MM.1S (cell line): ENCODE measurements at regions not wholly inside any gene's neighbourhood (a gene's known extent, or its start where the extent isn't known, plus 50 kb on each side); places are given as distances from the start of the nearest gene placed in this dataset.

Experiments used
- DNase-seq: peaks from one replicate; pipeline ENCODE4 v3.0.0-alpha.2; 2015
- H2AFZ ChIP-seq: fragments of 300-600 bp; sonication (generic); 2 replicates; pipeline ENCODE4 v1.6.0; 2016; ENCODE audit warnings: antibody characterized with exemption, low read length
- H3F3A ChIP-seq: fragments of 300-600 bp; sonication (generic); 2 replicates; pipeline ENCODE4 v1.6.1; 2016; ENCODE audit warnings: mild to moderate bottlenecking, antibody characterized with exemption, low read length, moderate library complexity, mixed read lengths; ENCODE audit not compliant: insufficient read depth
- H3K27ac ChIP-seq: fragments of 300-600 bp; sonication (generic); 2 replicates; pipeline ENCODE4 v1.5.1; 2016; ENCODE audit warnings: mild to moderate bottlenecking, low read length
- H3K27me3 ChIP-seq: fragments of 300-600 bp; sonication (generic); replicated peaks from 2 replicates; pipeline ENCODE4 v1.6.0; 2016; ENCODE audit warnings: low read length; ENCODE audit not compliant: insufficient read depth
- H3K36me3 ChIP-seq: fragments of 300-600 bp; sonication (generic); replicated peaks from 2 replicates; pipeline ENCODE4 v1.6.1; 2016; ENCODE audit warnings: mild to moderate bottlenecking, low read length, mixed read lengths; ENCODE audit not compliant: insufficient read depth
- H3K4me1 ChIP-seq: fragments of 300-600 bp; sonication (generic); 2 replicates; pipeline ENCODE4 v1.6.1; 2016; ENCODE audit warnings: low read length, mixed read lengths
- H3K4me2 ChIP-seq: fragments of 300-600 bp; sonication (generic); 2 replicates; pipeline ENCODE4 v1.6.0; 2016; ENCODE audit warnings: low read depth, low read length
- H3K4me3 ChIP-seq: fragments of 300-600 bp; sonication (generic); 2 replicates; pipeline ENCODE4 v1.5.1; 2016; ENCODE audit warnings: low read length, mixed read lengths
- H3K79me2 ChIP-seq: fragments of 300-600 bp; sonication (generic); 2 replicates; pipeline ENCODE4 v1.6.1; 2016; ENCODE audit warnings: mixed run types, low read length, mixed read lengths
- H3K9ac ChIP-seq: fragments of 300-600 bp; sonication (generic); 2 replicates; pipeline ENCODE4 v1.6.1; 2016; ENCODE audit warnings: low read length, mixed read lengths
- H3K9me2 ChIP-seq: fragments of 300-600 bp; sonication (generic); replicated peaks from 2 replicates; pipeline ENCODE4 v1.6.1; 2016; ENCODE audit warnings: mild to moderate bottlenecking, low read length, mixed read lengths; ENCODE audit not compliant: insufficient read depth
- H3K9me3 ChIP-seq: fragments of 300-600 bp; sonication (generic); replicated peaks from 2 replicates; pipeline ENCODE4 v1.6.1; 2016; ENCODE audit warnings: mild to moderate bottlenecking, low read length, mixed read lengths; ENCODE audit not compliant: insufficient read depth
- H4K20me1 ChIP-seq: fragments of 300-600 bp; sonication (generic); 2 replicates; pipeline ENCODE4 v1.6.1; 2016; ENCODE audit warnings: mild to moderate bottlenecking, low read length, moderate library complexity, mixed read lengths; ENCODE audit not compliant: insufficient read depth
- CTCF ChIP-seq: fragments of 300-600 bp; sonication (generic); IDR thresholded peaks from 2 replicates; pipeline ENCODE4 v1.5.1; 2016; ENCODE audit warnings: antibody characterized with exemption, low read length, mixed read lengths
- EZH2 ChIP-seq: fragments of 300-600 bp; sonication (generic); optimal IDR thresholded peaks from 2 replicates; pipeline ENCODE3; 2017; ENCODE audit warnings: low read depth, mild to moderate bottlenecking, antibody characterized with exemption, low read length, mixed read lengths
- EZH2phosphoT487 ChIP-seq: fragments of 300-600 bp; sonication (generic); IDR thresholded peaks from 2 replicates; pipeline ENCODE4 v1.6.1; 2018; ENCODE audit warnings: antibody characterized with exemption, low read length

- H3K4me1 ChIP-seq, result no peaks in the 10 kb centered on the region
- no peak overlapping the region for H2AFZ ChIP-seq
- no peak overlapping the region for H3K4me3 ChIP-seq
- no peak for TF ChIP-seq EZH2phosphoT487
- TF ChIP-seq EZH2, result no peak
- no peak for TF ChIP-seq CTCF
- no peaks in the 10 kb centered on the region for H4K20me1 ChIP-seq
- no peaks in the 10 kb centered on the region for H3K79me2 ChIP-seq
- no peaks in the 10 kb centered on the region for H3K36me3 ChIP-seq
- no peak for DNase-seq
- no peak overlapping the region for H3K4me2 ChIP-seq
- H3F3A ChIP-seq, result no peaks in the 10 kb centered on the region
- no peak overlapping the region for H3K9ac ChIP-seq
- no peak overlapping the region for H3K27ac ChIP-seq
- H3K27me3 ChIP-seq, result no peaks in the 10 kb centered on the region
- no peaks in the 10 kb centered on the region for H3K9me2 ChIP-seq
- H3K9me3 ChIP-seq, result no peaks in the 10 kb centered on the region
Observed at GRCh38 chr12:24197532-24197931, 248.1 kb upstream of the SOX5 start.

GRCh38 chr12:24195063-24195462, 245.6 kb upstream of the SOX5 start:
- H3K36me3 ChIP-seq, result no peaks in the 10 kb centered on the region
- H3K9me3 ChIP-seq, result no peaks in the 10 kb centered on the region
- no peaks in the 10 kb centered on the region for H3K9me2 ChIP-seq
- H3K4me3 ChIP-seq, result no peak overlapping the region
- H3K27me3 ChIP-seq, result no peaks in the 10 kb centered on the region
- H2AFZ ChIP-seq, result no peak overlapping the region
- no peaks in the 10 kb centered on the region for H3K79me2 ChIP-seq
- no peak overlapping the region for H3K27ac ChIP-seq
- H3F3A ChIP-seq, result no peaks in the 10 kb centered on the region
- no peak overlapping the region for H3K9ac ChIP-seq
- no peaks in the 10 kb centered on the region for H3K4me1 ChIP-seq
- H3K4me2 ChIP-seq, result no peak overlapping the region
- DNase-seq, result no peak
- no peaks in the 10 kb centered on the region for H4K20me1 ChIP-seq
- TF ChIP-seq CTCF (no peak), EZH2phosphoT487 (no peak), EZH2 (no peak)

- H3K27ac ChIP-seq, result no peak overlapping the region
Observed at GRCh38 chr12:24191117-24191516, 241.6 kb upstream of the SOX5 start.

More at GRCh38 chr12:24191117-24191516, 241.6 kb upstream of the SOX5 start:
- TF ChIP-seq EZH2 (no peak), EZH2phosphoT487 (no peak), CTCF (no peak)
- Histone ChIP-seq H3K4me1 (no peaks in the 10 kb centered on the region), H3K79me2 (no peaks in the 10 kb centered on the region), H3F3A (no peaks in the 10 kb centered on the region), H3K4me3 (no peak overlapping the region), H3K9ac (no peak overlapping the region), H3K36me3 (no peaks in the 10 kb centered on the region), H2AFZ (no peak overlapping the region), H4K20me1 (no peaks in the 10 kb centered on the region), H3K27me3 (no peaks in the 10 kb centered on the region), H3K9me2 (no peaks in the 10 kb centered on the region), H3K9me3 (no peaks in the 10 kb centered on the region), H3K4me2 (no peak overlapping the region)
- no peak for DNase-seq
